Sigmoid colon (tissue), 4 donors: ENCODE measurements at regions not wholly inside any gene's neighbourhood (a gene's known extent, or its start where the extent isn't known, plus 50 kb on each side); places are given as distances from the start of the nearest gene placed in this dataset.

Experiments
- POLR2A ChIP-seq, 2 donors: fragments of 450-650 bp; IDR thresholded peaks; one replicate each; pipeline ENCODE4 v1.6.1; 2016; ENCODE audit warnings: antibody characterized with exemption in 2 of 2, mild to moderate bottlenecking in 2 of 2, moderate library complexity in 2 of 2
- POLR2AphosphoS5 ChIP-seq, 4 donors: sonication (generic); formaldehyde crosslinking; IDR thresholded peaks; one replicate each; pipeline ENCODE4 v1.6.1; 2017; ENCODE audit warnings: antibody characterized with exemption in 4 of 4

GRCh38 chr6:110527516-110527915 lies 51.1 kb upstream of the SLC22A16 start:
- no peak for TF ChIP-seq POLR2A (IDR thresholded peaks at IDR 0.05)
- no peak for TF ChIP-seq POLR2AphosphoS5 (IDR thresholded peaks at IDR 0.05)
